H9 (cell line): ENCODE measurements at regions not wholly inside any gene's neighbourhood (a gene's known extent, or its start where the extent isn't known, plus 50 kb on each side); places are given as distances from the start of the nearest gene placed in this dataset.

ENCODE experiments used
- DNase-seq: peaks from one replicate; pipeline ENCODE4 v3.0.0-alpha.2; 2017
- H2AFZ ChIP-seq: one replicate; pipeline ENCODE4 v1.6.1; 2013; ENCODE audit warnings: mild to moderate bottlenecking, low read length, control low read depth, moderate library complexity
- H2AK5ac ChIP-seq: 2 replicates; pipeline ENCODE4 v1.6.1; 2013; ENCODE audit warnings: low read length, control low read depth, mixed read lengths; ENCODE audit not compliant: insufficient read length
- H2BK120ac ChIP-seq: one replicate; pipeline ENCODE4 v1.6.1; 2013; ENCODE audit warnings: low read depth, mild to moderate bottlenecking, low read length, control low read depth, inconsistent platforms; ENCODE audit not compliant: poor library complexity, severe bottlenecking
- H2BK12ac ChIP-seq: 2 replicates; pipeline ENCODE4 v1.6.1; 2013; ENCODE audit warnings: low read length, control low read depth, mixed read lengths, low read depth; ENCODE audit not compliant: insufficient read length
- H2BK15ac ChIP-seq: 2 replicates; pipeline ENCODE4 v1.6.1; 2013; ENCODE audit warnings: low read depth, low read length, control low read depth
- H2BK20ac ChIP-seq: one replicate; pipeline ENCODE4 v1.6.1; 2013; ENCODE audit warnings: low read depth, mild to moderate bottlenecking, low read length, control low read depth, inconsistent platforms; ENCODE audit not compliant: poor library complexity, severe bottlenecking
- H2BK5ac ChIP-seq: 2 replicates; pipeline ENCODE4 v1.6.1; 2013; ENCODE audit warnings: low read length, control low read depth, mixed read lengths; ENCODE audit not compliant: insufficient read length
- H3K14ac ChIP-seq: 2 replicates; pipeline ENCODE4 v1.6.1; 2013; ENCODE audit warnings: low read length, control low read depth; ENCODE audit not compliant: insufficient read depth
- H3K18ac ChIP-seq: 2 replicates; pipeline ENCODE4 v1.6.1; 2013; ENCODE audit warnings: low read depth, mild to moderate bottlenecking, mixed read lengths, low read length, control low read depth; ENCODE audit not compliant: insufficient read length
- H3K23ac ChIP-seq: 2 replicates; pipeline ENCODE4 v1.6.1; 2013; ENCODE audit warnings: low read length, control low read depth, mixed read lengths, low read depth; ENCODE audit not compliant: insufficient read length
- H3K23me2 ChIP-seq: 2 replicates; pipeline ENCODE4 v1.6.1; 2013; ENCODE audit warnings: low read depth, mild to moderate bottlenecking, mixed read lengths, low read length, control low read depth; ENCODE audit not compliant: insufficient read length, poor library complexity, severe bottlenecking
- H3K27ac ChIP-seq: 2 replicates; pipeline ENCODE4 v1.5.1; 2013; ENCODE audit warnings: low read length, control low read depth, mixed read lengths, low read depth; ENCODE audit not compliant: insufficient read length
- H3K27me3 ChIP-seq: 2 replicates; pipeline ENCODE4 v1.6.1; 2013; ENCODE audit warnings: low read length, control low read depth, inconsistent platforms; ENCODE audit not compliant: insufficient read depth
- H3K4ac ChIP-seq: 2 replicates; pipeline ENCODE4 v1.6.1; 2013; ENCODE audit warnings: low read depth, mild to moderate bottlenecking, control low read depth, inconsistent platforms, low read length, moderate library complexity
- H3K4me1 ChIP-seq: 2 replicates; pipeline ENCODE4 v1.6.1; 2013; ENCODE audit warnings: low read length, control low read depth, inconsistent platforms; ENCODE audit not compliant: insufficient read depth
- H3K4me2 ChIP-seq: 2 replicates; pipeline ENCODE4 v1.6.1; 2013; ENCODE audit warnings: low read length, control low read depth, mixed read lengths; ENCODE audit not compliant: insufficient read length, insufficient read depth
- H3K56ac ChIP-seq: 2 replicates; pipeline ENCODE4 v1.6.1; 2013; ENCODE audit warnings: low read depth, mild to moderate bottlenecking, mixed read lengths, low read length, control low read depth; ENCODE audit not compliant: insufficient read length
- H3K79me1 ChIP-seq: 2 replicates; pipeline ENCODE4 v1.6.1; 2013; ENCODE audit warnings: low read depth, mild to moderate bottlenecking, moderate library complexity, low read length, control low read depth, inconsistent platforms; ENCODE audit not compliant: insufficient read depth, poor library complexity, severe bottlenecking
- H3K79me2 ChIP-seq: 2 replicates; pipeline ENCODE4 v1.6.1; 2013; ENCODE audit warnings: low read length, control low read depth, inconsistent platforms; ENCODE audit not compliant: insufficient read depth
- H3K9ac ChIP-seq: 2 replicates; pipeline ENCODE4 v1.6.1; 2013; ENCODE audit warnings: low read length, control low read depth, mixed read lengths; ENCODE audit not compliant: insufficient read length; ENCODE audit errors: extremely low read depth
- H3K9me3 ChIP-seq: one replicate; pipeline ENCODE4 v1.6.1; 2013; ENCODE audit warnings: low read depth, low read length, inconsistent platforms; ENCODE audit not compliant: control insufficient read depth
- H3T11ph ChIP-seq: one replicate; pipeline ENCODE4 v1.6.1; 2013; ENCODE audit warnings: mild to moderate bottlenecking, low read length, control low read depth, inconsistent platforms
- H4K20me1 ChIP-seq: one replicate; pipeline ENCODE4 v1.6.1; 2013; ENCODE audit not compliant: control insufficient read depth, insufficient read length, insufficient read depth
- H4K5ac ChIP-seq: 2 replicates; pipeline ENCODE4 v1.6.1; 2013; ENCODE audit warnings: low read depth, mild to moderate bottlenecking, mixed read lengths, low read length, control low read depth; ENCODE audit not compliant: insufficient read length
- H4K8ac ChIP-seq: replicated peaks from 2 replicates; pipeline ENCODE4 v1.6.1; 2013; ENCODE audit warnings: low read length, control low read depth, mixed read lengths, low read depth; ENCODE audit not compliant: insufficient read length
- H4K91ac ChIP-seq: 2 replicates; pipeline ENCODE4 v1.6.1; 2013; ENCODE audit warnings: low read depth, mild to moderate bottlenecking, moderate library complexity, mixed read lengths, low read length, control low read depth; ENCODE audit not compliant: insufficient read length
- H3K27ac Mint-ChIP-seq, 3 experiments: 2 replicates in 2 of 3; 3 replicates in 1 of 3; pipeline ENCODE4 v1.8.0; 2020 to 2021; ENCODE audit warnings: mixed read lengths in 3 of 3, mild to moderate bottlenecking in 1 of 3, moderate library complexity in 1 of 3
- H3K27me3 Mint-ChIP-seq: 2 replicates; pipeline ENCODE4 v1.8.0; 2021; ENCODE audit warnings: low read depth, mild to moderate bottlenecking, moderate library complexity, mixed read lengths
- H3K36me3 Mint-ChIP-seq, 3 experiments: 2 replicates in 2 of 3; 3 replicates in 1 of 3; pipeline ENCODE4 v1.8.0; 2020 to 2021; ENCODE audit warnings: low read depth in 3 of 3, mixed read lengths in 3 of 3; ENCODE audit not compliant: insufficient read depth in 1 of 3
- H3K4me1 Mint-ChIP-seq, 2 experiments: 2 replicates each; pipeline ENCODE4 v1.8.0; 2020; ENCODE audit warnings: mixed read lengths in 2 of 2
- H3K4me3 Mint-ChIP-seq, 2 experiments: 2 replicates in 1 of 2; 3 replicates in 1 of 2; pipeline ENCODE4 v1.8.0; 2020 to 2021; ENCODE audit warnings: mild to moderate bottlenecking in 2 of 2, mixed read lengths in 2 of 2, moderate library complexity in 1 of 2
- H3K9me3 Mint-ChIP-seq, 2 experiments: 2 replicates in 1 of 2; 3 replicates in 1 of 2; pipeline ENCODE4 v1.8.0; 2020; ENCODE audit warnings: mild to moderate bottlenecking in 2 of 2, mixed read lengths in 2 of 2, moderate library complexity in 1 of 2
- CTCF ChIP-seq: fragments of 200-600 bp; sonication (generic); conservative IDR thresholded peaks from 3 replicates; pipeline ENCODE4 v1.8.0; 2021; ENCODE audit warnings: antibody characterized with exemption, mild to moderate bottlenecking
- WGBS: extraction: QIAGEN DNeasy Blood & Tissue Kit; methylation state at CpG from one replicate; pipeline ENCODE4 v1.1.7; 2013; ENCODE audit warnings: missing lambda C conversion rate, low lambda C conversion rate, mixed read lengths; ENCODE audit not compliant: insufficient read length; ENCODE audit errors: extremely low coverage; 5-methylcytosine and 5-hydroxymethylcytosine counted together

DNA sequence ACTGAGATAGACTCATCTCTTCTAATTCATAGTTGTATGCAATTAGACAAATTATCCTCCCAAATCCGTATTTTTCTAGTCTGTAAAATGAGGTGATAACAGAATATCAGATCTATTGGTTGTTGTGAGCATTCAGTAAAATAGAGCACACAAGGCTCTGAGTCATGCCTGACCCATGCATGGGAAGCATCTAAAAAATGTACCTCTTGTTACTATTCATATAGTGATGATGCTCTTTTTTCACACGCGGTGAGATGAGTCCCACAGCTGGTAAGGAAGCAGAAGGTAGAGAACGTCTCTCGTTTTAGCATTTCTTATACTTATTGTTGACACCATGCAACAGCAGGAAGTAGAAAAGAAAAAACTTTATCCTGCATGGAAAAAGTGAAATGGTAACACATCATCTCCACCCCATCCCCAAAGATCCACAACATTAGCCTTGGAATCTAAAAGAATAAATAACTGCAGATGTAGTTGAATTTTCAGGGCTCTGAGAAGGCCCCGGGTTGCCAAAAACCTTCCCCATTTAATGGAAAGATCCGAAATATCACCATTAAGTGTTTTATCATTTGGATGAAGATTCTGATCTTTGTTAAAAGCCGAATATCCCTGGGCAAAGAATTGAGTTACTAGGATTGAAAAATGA, 215.6 kb downstream of the TMEM114 start:
- peaks cover 23 to 41% of the 10 kb centered on the region in 2 experiments for H3K4me1 Mint-ChIP-seq
- TF ChIP-seq CTCF, result no peak
- WGBS, result no CpG with 5 or more reads among the region's 8 CpGs

More for the DNA sequence above, 215.6 kb downstream of the TMEM114 start:
- H2BK5ac ChIP-seq, result no peak overlapping the region
- H3K4me2 ChIP-seq, result no peak overlapping the region
- no peak overlapping the region for H3T11ph ChIP-seq
- no peak for DNase-seq
- H2AK5ac ChIP-seq, result no peak overlapping the region
- no peak overlapping the region for H2BK120ac ChIP-seq
- no peak overlapping the region for H4K91ac ChIP-seq
- no peak overlapping the region for H4K5ac ChIP-seq
- Mint-ChIP-seq H3K27me3 (no peaks in the 10 kb centered on the region), H3K27ac (no peak overlapping the region), H3K4me3 (no peak overlapping the region), H3K36me3 (peaks cover 2 to 10% (median 4%) of the 10 kb centered on the region in 3 experiments; a peak in 4 of 7 replicates), H3K9me3 (peaks cover 6 to 11% of the 10 kb centered on the region in 2 experiments; a peak in 4 of 5 replicates)
- H3K27me3 ChIP-seq, result no peaks in the 10 kb centered on the region
- no peak overlapping the region for H2BK20ac ChIP-seq
- H3K79me2 ChIP-seq, result no peaks in the 10 kb centered on the region
- no peak overlapping the region for H3K23ac ChIP-seq
- H2BK15ac ChIP-seq, result no peak overlapping the region
- H3K23me2 ChIP-seq, result no peaks in the 10 kb centered on the region
- H3K9ac ChIP-seq, result no peak overlapping the region
- H4K20me1 ChIP-seq, result no peaks in the 10 kb centered on the region
- no peak overlapping the region for H2AFZ ChIP-seq
- no peak overlapping the region for H3K56ac ChIP-seq
- H4K8ac ChIP-seq, result no peak overlapping the region
- no peak overlapping the region for H3K4ac ChIP-seq
- H3K9me3 ChIP-seq, result no peaks in the 10 kb centered on the region
- H3K18ac ChIP-seq, result no peak overlapping the region
- no peak overlapping the region for H2BK12ac ChIP-seq
- H3K27ac ChIP-seq, result no peak overlapping the region
- H3K79me1 ChIP-seq, result no peaks in the 10 kb centered on the region
- H3K4me1 ChIP-seq, result no peaks in the 10 kb centered on the region
- no peak overlapping the region for H3K14ac ChIP-seq
